HepG2 (cell line): ENCODE measurements at regions not wholly inside any gene's neighbourhood (a gene's known extent, or its start where the extent isn't known, plus 50 kb on each side); places are given as distances from the start of the nearest gene placed in this dataset.

Experiments used
- ATAC-seq: fragments of 200-7000 bp; cut with Tn5 transposase; 3 replicates; pipeline ENCODE4 v1.9.1; 2020; ENCODE audit warnings: mild to moderate bottlenecking, moderate library complexity
- BruUV-seq: library from RNA; stranded (reverse); fragments of 400-500 nt; replicated peaks from 2 replicates; lab custom pipeline; 2021; lab: Mats Ljungman, UMichigan
- CTCF ChIA-PET: fragments of 300-600 bp; formaldehyde crosslinking; extraction: SDS; loops from one replicate; lab custom pipeline; 2021; ENCODE audit warnings: low total read pairs, inconsistent platforms, low intra/inter-chr PET ratio; lab: Yijun Ruan, JAX
- POLR2A ChIA-PET: fragments of 350-600 bp; sonication (Branson Sonifier 250); formaldehyde crosslinking; loops from one replicate; lab custom pipeline; 2020; ENCODE audit warnings: antibody characterized with exemption, inconsistent platforms; lab: Yijun Ruan, JAX
- DNase-seq: peaks from one replicate; pipeline ENCODE4 v3.0.0-alpha.2; 2015; ENCODE audit warnings: low spot score
- FAIRE-seq: peaks from 3 replicates; lab custom pipeline; 2011; peaks lifted over from hg19 to GRCh38; lab: Jason Lieb, UNC
- H2AFZ ChIP-seq: one replicate; pipeline ENCODE4 v1.6.1; 2011; ENCODE audit warnings: low read length, inconsistent platforms
- H3K27ac ChIP-seq: fragments of 300-600 bp; 3 replicates; pipeline ENCODE4 v1.8.0; 2011; ENCODE audit warnings: mixed run types, mild to moderate bottlenecking, mixed read lengths, low read length, inconsistent platforms; ENCODE audit not compliant: insufficient read depth; ENCODE audit errors: extremely low read length
- H3K27me3 ChIP-seq, 2 experiments: fragments of 200-600 bp in 1 of 2; 2 replicates in 1 of 2; 3 replicates in 1 of 2; pipeline versions ENCODE4 v1.6.0 to v1.8.0; 2011; ENCODE audit warnings: low read length in 2 of 2, mild to moderate bottlenecking in 2 of 2, moderate library complexity in 2 of 2, inconsistent platforms in 1 of 2; ENCODE audit not compliant: insufficient read depth in 2 of 2, control insufficient read depth in 1 of 2
- H3K36me3 ChIP-seq, 2 experiments: fragments of 200-600 bp in 1 of 2; replicated peaks in 1 of 2; 2 replicates in 1 of 2; 3 replicates in 1 of 2; pipeline versions ENCODE4 v1.5.1 to v1.8.0; 2011; ENCODE audit warnings: low read length in 2 of 2, inconsistent platforms in 1 of 2; ENCODE audit not compliant: insufficient read depth in 2 of 2, control insufficient read depth in 1 of 2
- H3K4me1 ChIP-seq: 2 replicates; pipeline ENCODE4 v1.5.1; 2012; ENCODE audit warnings: low read length, inconsistent platforms; ENCODE audit not compliant: insufficient read depth
- H3K4me2 ChIP-seq: 2 replicates; pipeline ENCODE4 v1.6.0; 2011; ENCODE audit warnings: low read depth, low read length, inconsistent platforms
- H3K4me3 ChIP-seq, 3 experiments: fragments of 200-600 bp in 1 of 3; sonication (generic), shearing (Covaris generic) in 1 of 3; replicated peaks in 1 of 3; 2 replicates each; pipeline ENCODE4 v1.5.1; 2011 to 2016; ENCODE audit warnings: low read length in 3 of 3, inconsistent platforms in 2 of 3, low read depth in 2 of 3, mild to moderate bottlenecking in 2 of 3, control low read depth in 1 of 3, mixed read lengths in 1 of 3; ENCODE audit not compliant: insufficient read depth in 1 of 3
- H3K79me2 ChIP-seq: one replicate; pipeline ENCODE4 v1.6.1; 2011; ENCODE audit warnings: low read length, inconsistent platforms; ENCODE audit not compliant: insufficient read depth
- H3K9ac ChIP-seq: 2 replicates; pipeline ENCODE4 v1.6.0; 2011; ENCODE audit warnings: mild to moderate bottlenecking, low read depth, low read length, inconsistent platforms; ENCODE audit not compliant: insufficient read depth
- H3K9me3 ChIP-seq: 2 replicates; pipeline ENCODE4 v1.5.1; 2012; ENCODE audit warnings: mild to moderate bottlenecking, low read length
- H4K20me1 ChIP-seq: 2 replicates; pipeline ENCODE4 v1.6.0; 2011; ENCODE audit warnings: inconsistent platforms, mild to moderate bottlenecking, low read length, moderate library complexity; ENCODE audit not compliant: insufficient read depth
- CBX1 ChIP-seq: IDR thresholded peaks from one replicate; pipeline ENCODE4 v1.6.1; 2016; ENCODE audit warnings: antibody characterized with exemption, low read depth
- ESRRA ChIP-seq: sonication (generic); formaldehyde crosslinking; IDR thresholded peaks from 2 replicates; pipeline ENCODE4 v1.5.1; 2020; ENCODE audit warnings: mild to moderate bottlenecking, low read depth, missing genetic modification reagents
- HDAC2 ChIP-seq: sonication (generic); formaldehyde crosslinking; IDR thresholded peaks from 2 replicates; pipeline ENCODE4 v1.4.0; 2020; ENCODE audit warnings: missing genetic modification reagents
- PCBP2 ChIP-seq: fragments of 200-400 bp; formaldehyde crosslinking; optimal IDR thresholded peaks from 2 replicates; pipeline ENCODE3; 2018; ENCODE audit warnings: low read length, low read depth; ENCODE audit not compliant: poor library complexity, severe bottlenecking
- RARA ChIP-seq: IDR thresholded peaks from 2 replicates; pipeline ENCODE4 v1.6.1; 2016; ENCODE audit warnings: missing genetic modification reagents, missing compliant biosample characterization
- SMYD3 ChIP-seq: sonication (generic); formaldehyde crosslinking; IDR thresholded peaks from 2 replicates; pipeline ENCODE4 v1.8.1; 2023; ENCODE audit warnings: mild to moderate bottlenecking, missing genetic modification reagents
- ZNF776 ChIP-seq: sonication (generic); formaldehyde crosslinking; IDR thresholded peaks from 2 replicates; pipeline ENCODE4 v1.4.0; 2020; ENCODE audit warnings: mild to moderate bottlenecking, missing genetic modification reagents
- ZNF781 ChIP-seq: sonication (generic); formaldehyde crosslinking; IDR thresholded peaks from 2 replicates; pipeline ENCODE4 v1.5.1; 2020; ENCODE audit warnings: borderline replicate concordance, mild to moderate bottlenecking, missing genetic modification reagents; ENCODE audit errors: not compliant biosample characterization
- WGBS: methylation state at CpG from one replicate; pipeline ENCODE4 v1.1.6; 2017; ENCODE audit warnings: low lambda C conversion rate; 5-methylcytosine and 5-hydroxymethylcytosine counted together
- in situ Hi-C: cut with HindIII; loops from 2 replicates; pipeline ENCODE4 v1.10.0; 2017; ENCODE audit warnings: low pct_unique_long_range_greater_than_20kb; ENCODE audit not compliant: extremely low pct_ligation_motif_present
- intact Hi-C: fragments of 100-400 bp; cut with micrococcal nuclease; formaldehyde crosslinking; loops from one replicate; pipeline ENCODE4 v1.10.0; 2022; ENCODE audit not compliant: unreplicated experiment
- TF ChIP-seq, protein P1 (sequence below): sonication (generic); formaldehyde crosslinking; IDR thresholded peaks from 2 replicates; pipeline ENCODE4 v1.9.0; 2021; ENCODE audit warnings: missing genetic modification reagents, mild to moderate bottlenecking, borderline replicate concordance
- TF ChIP-seq, protein P2 (sequence below): sonication (generic); formaldehyde crosslinking; IDR thresholded peaks from 2 replicates; pipeline ENCODE4 v1.8.1; 2023; ENCODE audit warnings: mild to moderate bottlenecking, missing genetic modification reagents

DNA sequence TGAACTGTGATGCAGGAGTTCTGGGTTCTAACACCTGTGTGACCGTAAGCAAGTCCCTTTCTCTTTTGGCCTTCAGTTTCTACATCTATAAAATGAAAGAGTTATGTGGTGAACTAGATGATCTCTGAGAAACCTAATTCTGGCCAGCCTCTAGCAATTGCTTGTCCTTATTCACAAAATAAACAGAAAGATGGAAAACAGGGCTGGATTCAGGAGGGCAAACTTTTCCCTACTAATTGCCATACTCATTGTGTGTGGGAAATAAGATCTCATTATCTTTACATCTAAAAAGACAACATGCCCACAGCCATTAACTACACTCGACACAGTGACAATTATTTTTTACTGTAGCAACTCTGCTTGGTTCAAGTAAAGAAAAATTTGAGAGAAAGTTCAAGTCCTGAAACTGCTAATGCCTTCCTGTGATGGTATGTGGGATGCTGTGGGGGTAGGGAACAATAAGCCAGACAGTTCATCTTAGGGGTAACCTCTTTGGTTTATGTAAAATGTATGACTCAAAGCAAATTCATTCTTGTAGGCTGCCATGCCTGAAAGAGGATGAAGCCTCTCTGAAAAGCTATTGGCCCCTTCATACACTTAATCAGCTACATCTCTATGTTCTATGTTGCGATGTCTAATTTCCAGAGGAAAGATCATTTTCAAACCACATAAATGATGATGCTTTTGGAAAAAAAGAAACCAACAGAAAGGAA, 177.6 kb upstream of the BCL6 start:
- peaks cover 14% of the 10 kb centered on the region for H3K9me3 ChIP-seq
- H2AFZ ChIP-seq: no peak overlapping the region
- peaks cover 56% of the 10 kb centered on the region for H3K4me1 ChIP-seq
- 70% methylated on average over 3 of the region's 3 CpGs for WGBS
- H3K27ac ChIP-seq: no peak overlapping the region
- no peak overlapping the region for H3K4me2 ChIP-seq
- no peak overlapping the region for H3K4me3 ChIP-seq
- no peaks in the 10 kb centered on the region for H3K36me3 ChIP-seq
- POLR2A ChIA-PET: no interaction called here
- intact Hi-C loops (no loop called here), in situ Hi-C loops (no loop called here)
- ATAC-seq (no peak), DNase-seq (no peak), FAIRE-seq (no peak)
- H3K9ac ChIP-seq: no peak overlapping the region
- BruUV-seq: no TSS peak
- CTCF ChIA-PET: no interaction called here
- TF ChIP-seq RARA (CRISPR knock-in tag): peak; percentile 46; the same call in 1 of the 2 replicates
- TF ChIP-seq SMYD3 (CRISPR knock-in tag): no peak
- no peaks in the 10 kb centered on the region for H3K27me3 ChIP-seq
- H3K79me2 ChIP-seq: no peaks in the 10 kb centered on the region
- H4K20me1 ChIP-seq: no peaks in the 10 kb centered on the region

DNA sequence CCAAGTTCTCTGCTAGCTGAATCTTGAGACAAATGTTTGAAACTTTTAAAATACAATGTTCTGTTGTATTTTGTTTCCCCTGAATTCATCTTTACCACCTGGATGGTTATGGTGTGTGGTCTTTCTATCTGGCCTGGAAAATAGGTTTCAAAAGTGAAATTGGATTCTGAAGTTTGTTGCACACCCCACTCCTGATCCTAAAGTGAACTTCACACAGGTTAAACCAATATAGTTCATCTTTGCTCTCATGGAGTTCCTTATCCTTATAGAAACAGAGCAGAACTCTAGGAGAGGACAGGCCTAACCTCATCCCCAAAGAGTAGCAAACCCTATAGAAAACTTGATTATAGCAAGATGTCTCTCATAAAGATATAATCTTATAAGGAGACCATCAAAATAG, 179.4 kb upstream of the BCL6 start:
- no peak overlapping the region for H3K4me3 ChIP-seq
- TF ChIP-seq ZNF781 (CRISPR knock-in tag): no peak
- no peak for TF ChIP-seq ZNF776 (CRISPR knock-in tag)
- no peak for TF ChIP-seq CBX1
- TF ChIP-seq, protein P1, sequence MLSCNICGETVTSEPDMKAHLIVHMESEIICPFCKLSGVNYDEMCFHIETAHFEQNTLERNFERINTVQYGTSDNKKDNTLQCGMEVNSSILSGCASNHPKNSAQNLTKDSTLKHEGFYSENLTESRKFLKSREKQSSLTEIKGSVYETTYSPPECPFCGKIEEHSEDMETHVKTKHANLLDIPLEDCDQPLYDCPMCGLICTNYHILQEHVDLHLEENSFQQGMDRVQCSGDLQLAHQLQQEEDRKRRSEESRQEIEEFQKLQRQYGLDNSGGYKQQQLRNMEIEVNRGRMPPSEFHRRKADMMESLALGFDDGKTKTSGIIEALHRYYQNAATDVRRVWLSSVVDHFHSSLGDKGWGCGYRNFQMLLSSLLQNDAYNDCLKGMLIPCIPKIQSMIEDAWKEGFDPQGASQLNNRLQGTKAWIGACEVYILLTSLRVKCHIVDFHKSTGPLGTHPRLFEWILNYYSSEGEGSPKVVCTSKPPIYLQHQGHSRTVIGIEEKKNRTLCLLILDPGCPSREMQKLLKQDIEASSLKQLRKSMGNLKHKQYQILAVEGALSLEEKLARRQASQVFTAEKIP: no peak
- TF ChIP-seq, protein P2, sequence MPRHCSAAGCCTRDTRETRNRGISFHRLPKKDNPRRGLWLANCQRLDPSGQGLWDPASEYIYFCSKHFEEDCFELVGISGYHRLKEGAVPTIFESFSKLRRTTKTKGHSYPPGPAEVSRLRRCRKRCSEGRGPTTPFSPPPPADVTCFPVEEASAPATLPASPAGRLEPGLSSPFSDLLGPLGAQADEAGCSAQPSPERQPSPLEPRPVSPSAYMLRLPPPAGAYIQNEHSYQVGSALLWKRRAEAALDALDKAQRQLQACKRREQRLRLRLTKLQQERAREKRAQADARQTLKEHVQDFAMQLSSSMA (CRISPR knock-in tag): no peak
- no peak for TF ChIP-seq PCBP2
- no peak for TF ChIP-seq HDAC2
- TF ChIP-seq ESRRA (CRISPR knock-in tag): no peak
- peaks cover 14% of the 10 kb centered on the region for H3K9me3 ChIP-seq
- H4K20me1 ChIP-seq: no peaks in the 10 kb centered on the region
- no peak for ATAC-seq
- no peak for FAIRE-seq
- H3K4me1 ChIP-seq: peaks cover 55% of the 10 kb centered on the region
- H3K27ac ChIP-seq: no peak overlapping the region
- intact Hi-C loops (no loop called here), in situ Hi-C loops (no loop called here)
- DNase-seq: no peak
- BruUV-seq: no TSS peak
- no peaks in the 10 kb centered on the region for H3K79me2 ChIP-seq
- no peaks in the 10 kb centered on the region for H3K27me3 ChIP-seq
- no peak overlapping the region for H3K4me2 ChIP-seq
- no peaks in the 10 kb centered on the region for H3K36me3 ChIP-seq
- H2AFZ ChIP-seq: no peak overlapping the region
- CTCF ChIA-PET: no interaction called here
- H3K9ac ChIP-seq: no peak overlapping the region
- POLR2A ChIA-PET: no interaction called here
